HG02852 (cell line): ENCODE measurements at regions not wholly inside any gene's neighbourhood (a gene's known extent, or its start where the extent isn't known, plus 50 kb on each side); places are given as distances from the start of the nearest gene placed in this dataset.

Source experiments
- ATAC-seq: cut with Tn5 transposase; IDR thresholded peaks from one replicate; pipeline ENCODE4 v1.9.1; 2021; ENCODE audit warnings: mild to moderate bottlenecking, moderate library complexity; ENCODE audit not compliant: unreplicated experiment

DNA sequence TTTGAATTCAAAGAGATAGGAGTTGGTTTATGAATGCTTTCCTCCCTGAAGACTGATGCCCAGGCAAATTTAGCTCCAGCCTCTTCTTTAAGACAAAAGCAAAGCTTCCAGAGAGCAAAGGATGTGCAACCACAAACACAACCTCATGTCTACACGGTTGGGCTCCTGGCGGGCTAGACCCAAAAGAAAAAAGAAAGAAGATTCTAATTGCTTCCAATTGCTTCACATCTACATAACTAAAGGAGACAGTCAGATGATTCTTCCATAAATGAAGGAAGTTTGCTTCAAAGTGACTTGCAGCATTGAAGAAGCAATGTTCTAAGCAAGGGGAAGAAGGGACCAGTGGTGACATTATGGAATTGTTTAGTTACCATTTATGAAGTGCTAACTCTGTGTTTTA is 1603.0 kb upstream of the TENM3 start:
- no peak for ATAC-seq

DNA sequence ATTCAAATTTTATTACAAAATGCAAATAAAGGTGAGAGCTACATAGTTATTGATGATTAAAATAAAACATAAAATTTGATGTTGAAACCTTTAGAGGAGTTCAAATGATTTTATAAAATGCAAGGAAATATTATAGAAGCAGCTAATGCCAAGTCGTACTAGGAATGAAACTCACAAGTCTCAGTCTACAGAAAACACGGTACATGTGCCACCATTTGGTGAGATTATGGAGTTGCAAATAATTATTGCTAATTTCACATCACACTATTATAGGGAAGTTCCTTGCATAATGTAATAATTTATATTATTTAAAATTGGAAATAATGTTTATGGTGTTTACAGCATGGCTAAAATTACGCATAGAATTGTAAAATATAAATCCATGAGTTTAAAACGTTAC is 1601.7 kb upstream of the TENM3 start:
- ATAC-seq = no peak

DNA sequence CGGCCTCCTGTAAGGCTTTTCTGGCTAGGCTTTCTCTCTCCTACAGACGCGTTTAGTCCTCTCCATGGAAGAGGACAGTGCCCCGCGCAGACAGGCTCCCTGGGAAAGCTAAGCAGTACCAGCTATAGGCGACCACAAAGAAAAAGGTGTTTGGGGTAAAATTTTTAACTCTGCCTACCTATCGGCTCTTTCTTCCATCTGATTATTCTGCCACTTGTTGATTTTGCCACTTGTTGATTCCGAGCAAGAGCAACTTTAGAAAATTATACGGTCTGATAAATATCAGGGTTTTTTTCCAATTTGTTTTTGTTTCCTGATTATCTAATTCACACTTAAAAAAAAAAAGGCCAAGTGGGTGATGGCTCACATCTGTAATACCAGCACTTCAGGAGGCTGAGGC is 1600.5 kb upstream of the TENM3 start:
- ATAC-seq = no peak

DNA sequence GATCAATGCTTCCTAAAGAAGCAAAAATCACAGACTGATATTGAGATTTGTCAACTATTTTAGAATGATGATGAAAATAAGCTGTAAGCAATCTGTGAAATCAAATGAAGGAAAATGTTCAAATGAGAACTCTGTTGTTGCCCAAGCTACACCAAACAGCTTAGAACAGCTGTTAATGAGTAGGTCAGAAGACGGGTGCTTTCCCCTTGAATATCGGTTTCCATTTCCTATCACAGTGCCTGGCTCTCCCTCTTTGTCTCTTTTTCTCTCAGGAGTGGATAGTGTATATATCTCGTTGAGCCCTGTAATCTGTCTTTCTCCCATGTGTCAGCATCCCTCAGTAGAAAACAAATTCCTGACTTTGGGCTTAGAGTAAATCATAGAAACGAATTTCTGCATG is 1592.9 kb upstream of the TENM3 start:
- peak; percentile 63 for ATAC-seq

DNA sequence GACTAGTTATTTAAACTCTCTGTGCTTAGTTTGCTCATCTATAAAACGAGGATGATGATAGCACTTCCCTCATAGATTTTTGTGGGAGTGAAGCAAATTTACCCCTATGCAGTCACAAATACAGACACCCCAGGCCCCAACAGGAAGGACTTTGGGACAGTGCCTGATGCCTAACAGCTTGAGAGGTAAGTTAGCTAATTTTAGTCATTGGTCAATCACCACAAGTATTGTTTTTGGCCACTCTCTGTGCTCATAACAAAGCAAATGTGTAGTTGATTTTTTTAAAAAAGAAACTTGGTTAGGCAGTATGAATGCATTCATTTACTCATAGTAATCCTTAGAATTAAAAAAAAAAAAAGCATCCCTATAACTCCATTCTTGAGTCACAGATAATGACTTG is 1590.7 kb upstream of the TENM3 start:
- ATAC-seq = no peak

DNA sequence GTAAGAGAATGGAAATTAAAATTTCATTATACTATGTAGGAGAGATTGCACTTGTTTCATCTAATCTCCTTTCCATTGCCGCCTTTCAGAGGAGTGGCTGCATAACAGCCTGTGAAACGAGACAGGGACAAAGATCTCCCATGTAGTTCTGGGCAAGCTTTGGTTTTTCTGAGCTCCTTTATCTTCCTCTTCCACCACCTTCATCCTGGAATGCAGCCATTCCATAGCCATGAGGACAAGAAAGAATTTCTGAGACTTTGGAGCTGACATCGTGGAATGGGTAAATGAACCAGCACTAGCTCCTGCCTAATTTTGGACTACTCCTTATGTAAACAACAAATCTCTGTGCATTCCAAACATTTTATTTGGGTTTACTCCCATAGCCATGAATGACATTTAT is 1587.3 kb upstream of the TENM3 start:
- no peak for ATAC-seq

DNA sequence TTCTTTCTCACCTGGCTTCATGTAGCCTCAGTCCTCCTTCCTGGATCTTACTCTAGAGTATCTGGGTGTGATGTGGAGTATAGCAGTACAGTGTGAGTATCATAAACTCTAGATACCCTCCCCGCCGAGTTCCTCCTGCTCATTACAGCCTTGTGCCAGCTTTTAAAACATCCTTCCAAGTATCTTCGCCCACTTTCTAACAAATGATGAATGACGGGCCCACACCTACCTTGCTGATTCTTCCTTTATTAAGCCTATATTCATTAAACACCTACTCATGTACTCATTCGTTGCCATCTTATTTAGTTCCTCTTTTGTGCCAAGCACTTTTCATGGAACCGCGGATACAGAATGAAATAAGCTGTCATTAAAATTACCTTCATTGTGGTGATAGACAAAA is 1585.3 kb upstream of the TENM3 start:
- no peak for ATAC-seq

DNA sequence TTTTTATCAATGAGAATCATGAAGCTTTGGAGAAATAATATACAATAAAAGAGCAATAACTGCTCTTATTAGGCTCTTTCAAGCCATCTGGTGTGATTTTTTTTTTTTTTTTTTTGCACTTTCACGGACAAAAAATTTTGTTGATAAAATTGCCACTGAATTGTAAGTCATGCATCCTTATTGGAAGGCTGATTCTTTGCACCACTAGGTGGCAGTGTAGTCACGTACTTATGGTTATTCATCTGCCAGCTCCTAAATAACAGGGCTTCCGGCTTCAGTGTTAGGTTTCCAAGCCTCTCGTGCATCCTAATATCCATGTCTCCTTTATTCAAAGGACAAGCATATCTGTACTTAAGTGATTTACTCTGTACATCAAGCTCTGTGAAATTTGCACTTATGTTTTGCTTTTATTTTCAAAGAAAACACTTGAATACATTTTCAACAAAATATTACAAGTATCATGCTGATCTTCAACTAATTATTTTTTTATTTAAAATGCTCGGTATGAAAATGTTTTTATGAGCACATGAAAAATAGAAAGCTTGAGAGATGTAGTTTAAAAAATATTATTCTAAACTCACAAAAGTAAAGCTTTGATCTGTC is 1578.3 kb upstream of the TENM3 start:
- peak; percentile 87 for ATAC-seq

DNA sequence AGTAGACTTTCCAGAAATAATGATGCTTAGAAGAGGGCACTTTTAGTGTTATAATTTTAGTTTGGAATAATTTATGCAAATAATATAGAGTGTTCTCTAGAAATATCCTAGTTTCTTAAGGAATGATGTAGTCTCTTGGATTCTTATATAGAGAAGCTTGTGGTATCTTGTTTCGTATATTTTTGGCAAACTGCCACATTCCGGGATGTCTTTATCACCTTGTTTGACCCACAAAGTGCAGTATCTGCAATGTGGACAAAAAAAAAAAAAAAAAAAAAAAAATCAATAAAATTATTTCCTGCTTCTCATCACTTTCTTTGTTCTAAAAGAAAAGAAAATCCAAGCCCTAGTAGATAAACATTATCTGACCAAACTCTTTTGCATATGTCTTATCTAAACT is 1577.7 kb upstream of the TENM3 start:
- ATAC-seq = no peak

DNA sequence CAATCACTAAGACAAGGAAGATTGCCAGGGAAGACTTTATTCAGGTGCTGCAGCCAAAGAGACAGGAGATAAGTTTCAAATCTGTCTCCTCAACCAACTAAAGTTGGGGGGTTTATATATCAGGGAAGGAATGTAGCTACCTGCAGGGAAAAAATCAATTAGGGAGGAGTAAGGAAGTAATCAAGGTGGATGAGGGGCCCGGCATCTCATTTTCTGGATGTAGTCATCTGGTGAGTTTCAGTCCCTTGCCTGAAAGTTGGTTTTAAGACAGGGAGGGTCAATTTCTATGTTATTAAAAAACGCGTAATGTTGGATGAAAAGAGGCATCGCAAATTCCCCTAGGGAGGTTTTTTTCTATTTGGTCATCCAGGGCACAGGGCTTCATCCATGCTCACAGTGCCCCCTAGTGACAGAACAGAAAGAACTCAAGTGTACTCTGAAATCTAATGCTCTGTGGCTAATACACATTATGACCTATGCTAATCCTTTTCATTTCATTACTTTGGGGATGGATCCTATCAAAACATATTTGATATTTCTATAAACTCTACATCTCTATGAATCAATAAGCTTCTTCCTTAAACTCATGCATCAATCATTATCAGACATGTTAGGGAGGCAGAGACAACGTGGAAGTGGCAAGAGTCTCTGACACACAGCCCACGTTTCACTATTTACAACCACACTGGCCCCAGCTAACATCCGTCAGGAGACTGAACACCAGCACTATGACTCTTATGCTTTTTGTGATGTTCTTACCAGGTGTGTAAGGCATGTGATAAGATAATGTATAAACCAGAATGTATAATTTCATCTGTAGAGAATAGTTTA is 1577.0 kb upstream of the TENM3 start:
- peak; percentile 76 for ATAC-seq

DNA sequence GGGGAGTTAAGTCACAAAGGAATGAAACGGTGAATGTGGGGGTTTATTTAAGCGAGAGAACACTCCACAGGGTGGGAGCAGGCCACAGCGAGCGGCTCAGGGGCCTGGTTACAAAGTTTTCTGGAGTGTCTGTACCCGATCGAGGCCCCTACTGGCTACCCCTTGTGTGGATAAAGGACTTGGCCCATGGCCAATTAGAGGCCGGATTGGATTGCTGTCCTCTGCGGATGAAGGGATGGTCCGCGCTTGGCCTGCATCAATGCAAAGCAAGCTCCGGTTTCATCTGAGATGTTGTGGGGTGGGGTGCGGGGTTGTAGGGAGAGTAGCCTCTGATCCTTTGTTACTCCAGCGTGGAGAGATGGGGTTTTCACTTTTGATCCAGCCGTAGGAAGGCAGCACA is 1574.5 kb upstream of the TENM3 start:
- ATAC-seq = no peak

DNA sequence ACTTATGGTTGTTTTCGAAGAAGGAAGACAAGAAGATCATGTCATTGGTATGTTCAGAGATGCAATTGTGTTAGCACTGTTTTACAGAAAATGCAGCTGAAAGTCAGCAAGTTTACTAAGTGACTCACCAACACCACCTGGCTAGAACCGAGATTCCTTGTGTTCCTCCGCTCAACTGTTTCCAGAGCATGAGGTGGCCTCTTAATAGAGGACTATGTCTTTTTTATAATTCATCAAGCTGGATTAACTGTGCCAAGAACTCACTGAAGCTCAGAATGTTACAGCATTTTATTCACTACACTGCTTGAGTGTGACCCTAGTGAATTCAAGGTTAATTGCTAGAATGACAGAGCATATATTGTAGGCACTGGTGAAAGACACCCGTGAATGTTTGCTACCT is 1573.5 kb upstream of the TENM3 start:
- ATAC-seq = no peak

DNA sequence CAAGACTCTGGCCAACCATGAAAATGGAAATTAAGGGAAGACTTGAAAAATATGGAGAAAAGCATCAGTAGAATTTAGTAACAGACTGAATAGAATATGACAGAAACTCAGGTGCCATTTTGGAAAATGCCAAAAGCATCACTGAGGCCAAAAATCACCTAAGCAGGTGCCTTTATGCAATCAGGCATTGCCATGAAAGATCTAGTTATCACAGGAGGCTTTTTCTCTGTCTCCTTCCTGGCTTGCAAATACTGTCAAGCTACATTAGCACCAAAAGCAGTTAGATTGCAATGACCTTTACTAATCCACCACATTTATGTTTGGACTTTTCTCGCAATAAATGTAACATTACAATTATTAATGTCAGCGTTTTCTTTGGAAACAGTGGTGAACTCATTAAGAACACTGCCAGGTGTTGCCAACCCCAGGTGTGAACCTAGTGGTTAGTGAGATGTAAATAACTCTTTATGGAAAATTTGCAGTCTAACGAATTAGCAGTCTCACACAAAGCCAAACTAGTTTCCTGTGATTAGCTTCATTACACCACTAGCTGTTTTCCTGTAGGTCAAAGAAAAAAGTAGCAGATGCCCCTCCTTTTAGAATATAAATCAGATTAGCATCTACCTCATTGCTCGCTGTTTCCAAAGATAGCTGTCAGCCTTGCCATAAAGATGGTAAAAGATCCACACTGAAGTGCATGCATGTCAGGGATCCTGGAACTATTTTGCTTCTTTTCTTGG is 1568.4 kb upstream of the TENM3 start:
- ATAC-seq = no peak

DNA sequence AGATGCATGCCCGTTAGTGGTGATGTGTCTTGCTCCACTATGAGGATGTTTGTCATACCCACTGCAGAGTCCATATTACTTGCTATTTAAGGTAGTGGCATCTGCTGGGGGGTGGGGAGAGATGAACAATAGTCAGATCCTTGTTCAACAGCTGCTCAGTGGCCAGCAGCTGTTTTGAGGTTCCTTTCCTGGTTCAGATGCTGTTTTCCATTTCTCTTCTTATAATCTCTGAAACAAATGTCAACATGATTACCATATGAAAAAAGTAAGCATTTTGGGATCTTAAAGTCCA is 1567.9 kb upstream of the TENM3 start:
- ATAC-seq = no peak

DNA sequence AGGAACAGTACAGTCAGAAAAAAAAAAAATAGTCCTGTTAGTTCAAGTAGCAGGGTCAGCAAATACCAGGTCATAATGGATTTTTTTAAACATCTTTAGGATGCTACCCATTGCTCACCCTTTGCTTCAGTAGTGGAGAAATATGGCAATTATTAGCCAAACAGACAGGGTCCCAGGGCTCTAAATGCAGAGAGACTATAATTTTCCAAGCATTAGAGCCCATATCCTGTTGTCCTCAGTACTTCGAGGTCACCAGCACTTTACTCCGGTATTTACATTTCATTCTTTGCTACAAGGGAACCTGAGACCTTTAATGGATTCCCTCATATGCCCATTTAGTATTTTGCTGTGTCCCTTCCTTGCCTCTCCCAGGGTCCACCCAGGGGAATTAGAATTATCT is 1562.9 kb upstream of the TENM3 start:
- ATAC-seq = no peak

DNA sequence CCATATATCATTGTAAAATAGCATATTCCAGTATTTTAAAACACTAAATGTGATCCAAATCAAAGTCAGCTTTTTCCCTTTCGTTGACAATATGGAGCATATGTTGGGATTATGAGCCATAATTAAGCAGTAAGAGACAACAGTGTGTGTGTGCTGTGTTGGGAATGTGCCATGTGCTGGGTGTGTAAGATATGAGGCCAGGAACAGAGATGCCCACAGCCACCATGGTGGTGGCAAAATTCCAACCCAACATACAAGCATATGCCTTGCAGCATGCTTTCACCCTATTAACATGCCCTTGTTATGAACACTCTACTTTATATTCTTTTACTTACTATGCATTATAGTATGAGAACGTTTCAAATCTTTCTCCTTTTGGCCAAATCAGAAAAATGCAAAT is 1560.4 kb upstream of the TENM3 start:
- ATAC-seq = no peak

DNA sequence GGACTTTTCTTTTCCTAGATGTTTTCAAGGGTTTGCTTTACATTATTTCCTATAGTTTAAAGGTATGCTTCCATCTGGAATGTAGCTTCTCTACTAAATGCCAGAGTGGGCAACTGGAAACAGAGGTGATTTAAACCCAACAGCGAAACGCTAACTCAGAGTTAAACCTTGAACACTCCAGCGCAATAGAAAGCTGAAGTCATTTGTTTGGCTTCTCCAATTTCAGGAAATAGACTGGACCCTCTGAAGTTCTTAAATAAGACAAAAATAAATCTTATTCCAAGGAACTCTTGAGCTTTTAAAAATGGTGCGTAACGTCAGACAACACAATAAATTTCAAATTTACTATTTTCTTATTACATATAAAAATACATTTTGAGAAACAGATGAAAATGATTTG is 1560.0 kb upstream of the TENM3 start:
- ATAC-seq = no peak

DNA sequence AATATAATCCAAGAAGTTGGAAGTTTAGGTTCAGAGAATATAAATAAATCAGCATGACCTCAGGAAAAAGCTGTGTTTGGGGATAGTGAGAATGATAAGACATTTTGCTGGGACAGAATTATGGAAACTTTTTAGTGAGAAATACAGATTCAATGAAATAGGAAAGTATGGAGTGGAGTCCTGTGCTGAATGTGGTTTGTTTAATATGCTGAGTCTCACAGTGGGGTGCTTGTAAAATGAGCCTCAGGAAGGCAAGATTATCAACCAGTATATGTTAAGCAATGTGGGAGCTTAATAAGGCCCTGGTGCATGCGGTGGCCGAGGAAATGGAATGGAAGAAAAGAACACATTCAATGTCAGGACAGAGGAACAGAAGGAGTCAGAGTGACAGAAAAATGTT is 1554.7 kb upstream of the TENM3 start:
- no peak for ATAC-seq

DNA sequence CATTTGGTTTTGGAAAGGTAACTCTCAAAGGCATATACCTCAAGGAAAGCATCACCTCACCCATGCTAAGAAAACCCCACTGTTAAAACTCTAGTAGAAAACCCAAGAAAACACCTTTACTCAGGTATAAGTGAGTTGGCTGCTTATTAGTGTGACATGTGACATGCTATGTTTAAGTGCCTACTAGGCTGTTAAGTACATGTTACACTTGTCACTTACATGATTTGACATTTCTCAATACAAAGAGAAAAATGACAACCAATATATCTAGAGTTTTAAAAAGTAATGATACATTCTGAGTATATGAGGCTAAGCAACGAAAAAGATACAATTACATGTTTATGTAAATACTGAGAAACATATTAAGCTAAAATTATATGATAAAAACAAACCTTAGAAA is 1548.3 kb upstream of the TENM3 start:
- ATAC-seq = no peak

DNA sequence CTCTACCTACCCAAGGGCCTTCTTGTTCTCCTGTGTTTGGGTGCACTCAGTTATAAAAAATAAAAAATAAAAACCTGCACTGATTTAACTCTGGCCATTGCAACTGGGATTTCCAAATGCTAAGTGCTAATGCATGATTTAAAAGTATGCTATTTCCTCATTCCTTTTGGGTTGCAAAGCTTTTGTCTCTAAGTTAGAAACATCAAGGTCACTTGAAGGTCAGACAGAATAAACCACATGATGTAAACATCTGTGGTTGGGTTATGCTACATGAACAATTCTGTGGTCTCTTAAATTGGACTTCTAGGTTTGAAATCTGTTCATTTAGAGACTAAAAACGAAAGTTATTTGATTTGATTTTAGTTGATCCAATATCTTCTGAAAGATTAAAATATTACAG is 1547.4 kb upstream of the TENM3 start:
- ATAC-seq = no peak

DNA sequence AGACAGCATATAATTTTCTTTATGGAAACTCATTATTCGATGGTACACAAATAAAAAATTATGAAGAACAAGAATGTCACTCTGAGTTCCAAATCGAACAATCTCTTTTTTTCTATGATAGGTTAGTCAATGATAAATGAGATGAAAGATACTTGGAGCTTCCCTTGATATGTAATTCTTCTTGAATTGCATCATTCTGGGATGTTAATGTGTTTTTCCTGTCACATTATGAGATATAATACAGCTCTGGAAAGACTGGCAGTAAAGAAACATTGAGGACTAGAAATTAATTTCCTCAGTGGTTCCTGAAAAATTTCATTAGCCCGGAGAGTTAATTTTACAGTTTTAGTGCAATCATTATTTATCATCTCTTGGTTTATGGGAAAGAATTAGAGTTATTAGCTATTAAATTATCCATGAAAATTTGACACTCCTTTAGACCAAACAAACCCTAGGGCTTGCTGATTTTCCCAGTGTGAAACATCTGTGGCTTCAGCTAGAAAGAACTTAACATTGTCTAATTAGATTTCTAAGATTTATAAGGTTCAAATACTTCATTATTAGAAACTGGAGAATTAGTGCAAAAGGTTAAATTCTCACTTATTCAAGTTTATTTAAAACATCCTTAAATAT is 1546.6 kb upstream of the TENM3 start:
- no peak for ATAC-seq
